ENCODE measurements at regions not wholly inside any gene's neighbourhood (a gene's known extent, or its start where the extent isn't known, plus 50 kb on each side); places are given as distances from the start of the nearest gene placed in this dataset.
A peak's percentile ranks its signal among the peaks of the same experiment; 100 is the strongest.

- TF ChIP-seq POLR2A (IDR thresholded peaks at IDR 0.05) (peak in 1 of 3 donors; percentile 28), CTCF (IDR thresholded peaks at IDR 0.05 in 8 of 11, conservative IDR thresholded peaks at IDR 0.05 in 3 of 11) (peak in 9 of 11 experiments; percentile 40 to 92 (median 70)), POLR2AphosphoS5 (IDR thresholded peaks at IDR 0.05) (peak in 2 of 3 donors; percentile 76 to 85)
Observed at GRCh38 chr20:30376767-30377658, 880.5 kb upstream of the DEFB115 start.

Measured in spleen (tissue), 7 donors.